NCI-H345 treated with DMSO at 0.1 percent for 48 hours (cell line): ENCODE measurements at regions not wholly inside any gene's neighbourhood (a gene's known extent, or its start where the extent isn't known, plus 50 kb on each side); places are given as distances from the start of the nearest gene placed in this dataset.
"Not testable (repeated sequence)": the region's sequence is repeated elsewhere in the genome, so short reads cannot be mapped to it uniquely, and the experiment has no call there.

Experiments
- DNase-seq: peaks from one replicate; lab custom pipeline; 2025; ENCODE audit not compliant: unreplicated experiment; lab: John Stamatoyannopoulos, UW

DNA sequence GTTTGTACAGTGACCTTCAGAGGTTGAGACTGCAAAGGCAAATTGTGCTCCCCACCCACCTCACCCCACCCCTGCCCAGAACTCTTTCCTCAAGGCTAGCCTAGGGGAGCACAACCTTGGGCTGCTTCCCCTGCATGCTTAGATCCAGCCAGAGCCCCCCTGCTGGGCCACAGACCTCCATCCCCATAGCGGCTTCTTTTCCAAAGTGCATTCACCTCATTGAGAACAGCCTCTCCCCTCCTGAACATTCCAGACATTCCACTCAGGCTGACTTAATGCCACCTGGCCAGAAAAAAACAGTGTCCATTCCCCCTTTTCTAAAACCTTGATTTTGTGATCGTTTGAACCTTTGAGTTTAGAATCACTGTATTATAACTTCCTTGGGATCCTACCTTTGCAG is 124.4 kb upstream of the TOPAZ1 start:
- DNase-seq, result no peak

GRCh38 chr3:44117736-44118135 is 124.0 kb upstream of the TOPAZ1 start:
- no peak for DNase-seq

DNA sequence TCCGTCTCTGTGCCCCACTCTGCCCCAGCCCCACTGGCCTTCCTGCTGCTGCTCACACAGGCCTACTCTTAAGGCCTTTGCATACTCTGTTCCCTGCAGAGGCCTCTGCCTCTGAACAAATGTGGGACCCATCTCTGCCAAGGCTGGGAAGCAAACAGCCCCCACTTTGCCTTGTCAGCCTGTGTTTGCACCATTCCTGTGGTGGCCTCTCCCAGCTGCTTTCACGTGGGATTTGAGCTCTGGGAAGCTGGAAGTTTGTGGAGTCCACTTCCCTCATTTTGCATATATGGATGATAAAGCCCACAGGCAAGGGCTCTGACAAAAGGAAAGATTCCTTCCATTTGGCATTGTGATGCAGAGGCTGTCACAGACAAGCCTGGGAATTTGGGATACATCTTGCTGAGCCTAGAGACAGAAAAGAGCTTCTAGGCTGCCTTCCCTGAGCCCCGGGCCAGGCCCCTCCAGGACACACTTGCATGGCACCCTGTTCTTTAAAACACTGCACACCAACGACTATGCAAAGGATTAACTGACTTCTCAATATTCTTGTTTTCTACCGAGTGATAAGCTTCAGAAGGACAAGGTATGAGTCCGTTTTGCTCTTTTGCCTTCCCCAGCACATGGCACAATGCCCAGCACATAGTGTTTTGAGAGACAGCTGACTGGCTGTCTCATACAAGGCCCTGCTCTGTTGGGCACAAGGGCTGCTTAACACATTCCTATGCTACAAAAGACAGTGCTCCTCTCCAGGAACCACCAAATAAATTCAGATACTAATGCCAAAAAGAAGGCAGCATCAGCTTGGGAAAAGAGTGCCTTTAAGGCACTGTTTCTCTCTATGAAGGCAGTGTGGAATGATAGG is 120.7 kb upstream of the TOPAZ1 start:
- DNase-seq, result no peak

- DNase-seq, result no peak
Observed at GRCh38 chr3:44125246-44125645, 116.4 kb upstream of the TOPAZ1 start.

- DNase-seq, result no peak
Observed at GRCh38 chr3:44125882-44126281, 115.8 kb upstream of the TOPAZ1 start.

GRCh38 chr3:44128057-44128775 is 113.5 kb upstream of the TOPAZ1 start:
- DNase-seq, result no peak

DNA sequence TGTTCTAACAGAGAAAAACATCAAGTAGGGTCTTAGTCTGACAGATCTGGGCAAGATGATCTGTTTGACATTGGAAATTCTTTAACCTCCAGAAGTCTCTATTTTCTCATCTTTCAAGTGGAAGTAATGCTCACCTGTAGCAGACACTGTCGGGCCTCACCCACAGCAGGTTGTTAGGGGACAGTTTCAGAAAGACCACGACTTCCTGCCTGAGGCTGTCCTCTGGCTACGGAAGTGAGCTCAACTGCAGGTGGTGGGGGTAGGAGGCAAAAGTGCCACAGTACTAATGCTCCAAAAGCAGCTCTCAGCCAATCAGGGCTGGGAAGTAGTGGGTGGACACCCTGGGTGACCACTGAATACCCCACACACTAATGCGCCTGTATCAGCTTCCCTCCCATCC is 111.4 kb upstream of the TOPAZ1 start:
- DNase-seq, result no peak

GRCh38 chr3:44132061-44132460 is 109.6 kb upstream of the TOPAZ1 start:
- no peak for DNase-seq

DNA sequence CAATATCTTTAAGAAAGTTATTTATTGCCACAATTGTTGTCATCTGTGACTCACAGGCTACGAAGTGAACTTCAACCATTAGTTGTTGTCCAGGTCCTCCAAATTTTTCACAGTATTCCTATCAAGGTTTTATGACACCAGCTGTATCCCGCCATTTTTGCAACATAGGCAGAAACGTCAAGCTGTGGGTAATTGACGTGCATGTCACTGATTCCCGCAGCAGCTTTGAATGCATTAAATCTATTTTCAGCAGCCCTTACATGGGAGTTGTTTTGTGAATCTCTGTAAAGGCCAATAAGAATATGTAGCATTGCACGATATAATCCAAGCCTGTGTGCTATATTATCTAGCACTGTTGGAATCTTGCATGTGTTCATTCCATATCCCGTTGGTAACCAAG is 109.1 kb upstream of the TOPAZ1 start:
- no peak for DNase-seq

DNA sequence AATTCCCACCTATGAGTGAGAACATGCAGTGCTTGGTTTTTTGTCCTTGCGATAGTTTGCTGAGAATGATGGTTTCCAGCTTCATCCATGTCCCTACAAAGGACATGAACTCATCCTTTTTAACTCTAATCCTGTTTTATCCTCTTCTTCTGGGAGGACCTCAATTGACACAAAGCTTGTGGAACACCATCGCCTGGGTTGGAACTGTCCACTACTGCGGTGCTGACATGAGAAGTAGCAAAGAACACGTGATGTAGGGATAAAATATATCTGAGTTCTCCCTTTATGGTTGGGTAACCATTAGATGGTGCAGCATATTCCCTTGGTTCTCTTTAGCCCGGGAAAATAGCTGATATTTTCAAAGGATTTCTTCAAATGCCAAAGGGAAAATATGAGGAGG is 105.3 kb upstream of the TOPAZ1 start:
- no peak for DNase-seq

- no peak for DNase-seq
Observed at GRCh38 chr3:44146073-44146472, 95.6 kb upstream of the TOPAZ1 start.

DNA sequence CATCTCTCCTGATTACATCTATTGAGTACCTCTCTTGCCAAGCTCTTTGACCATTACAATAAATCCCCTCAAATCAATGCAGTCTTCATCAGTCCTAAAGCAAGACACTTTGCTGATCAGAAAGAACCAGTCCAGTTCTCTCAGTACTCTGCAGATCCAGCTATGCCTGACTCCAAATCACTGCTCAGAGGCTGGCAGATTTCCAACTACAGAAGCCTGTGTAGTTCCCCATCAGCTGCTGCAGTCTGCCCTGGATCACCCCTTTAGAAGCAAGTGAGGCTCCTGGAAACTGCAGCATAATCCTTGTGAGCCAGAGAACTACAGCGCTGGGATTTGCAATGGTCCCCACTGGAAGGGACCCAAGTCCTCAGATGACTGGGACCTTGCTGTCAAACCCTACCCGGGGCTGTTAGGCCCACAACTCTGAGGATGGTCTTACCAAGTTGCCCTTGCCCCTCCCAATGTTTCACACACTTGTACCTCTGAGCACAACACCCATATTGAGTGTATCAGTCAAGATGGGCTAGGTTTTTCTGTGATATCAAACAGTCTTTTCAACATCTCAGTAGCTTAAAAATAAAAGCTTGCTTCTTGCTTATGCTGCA is 81.9 kb upstream of the TOPAZ1 start:
- no peak for DNase-seq

DNA sequence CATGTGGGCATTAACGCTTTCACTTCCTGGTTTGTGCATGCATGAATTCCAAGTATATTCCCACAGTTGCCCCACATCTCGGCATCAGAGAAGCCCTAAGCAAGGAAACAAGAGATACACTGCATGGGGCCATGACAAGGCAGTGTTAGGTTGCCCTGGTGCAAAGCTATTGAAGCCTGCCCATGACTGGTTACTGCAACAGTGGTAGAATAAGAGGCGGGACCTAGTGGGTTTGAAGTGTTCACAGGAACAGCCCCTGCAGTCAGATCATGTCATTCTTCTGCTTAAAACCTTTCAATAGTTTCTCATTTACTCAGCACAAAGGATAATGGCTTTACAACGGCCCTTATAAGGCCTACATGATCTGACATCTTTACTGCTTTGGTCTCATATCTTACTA is 80.9 kb upstream of the TOPAZ1 start:
- no peak for DNase-seq

- DNase-seq, result no peak
Observed at GRCh38 chr3:44171891-44172290, 69.8 kb upstream of the TOPAZ1 start.

- DNase-seq, result not testable (repeated sequence)
Observed at GRCh38 chr3:44172701-44173100, 69.0 kb upstream of the TOPAZ1 start.

- DNase-seq, result no peak
Observed at GRCh38 chr3:44173263-44173662, 68.4 kb upstream of the TOPAZ1 start.

DNA sequence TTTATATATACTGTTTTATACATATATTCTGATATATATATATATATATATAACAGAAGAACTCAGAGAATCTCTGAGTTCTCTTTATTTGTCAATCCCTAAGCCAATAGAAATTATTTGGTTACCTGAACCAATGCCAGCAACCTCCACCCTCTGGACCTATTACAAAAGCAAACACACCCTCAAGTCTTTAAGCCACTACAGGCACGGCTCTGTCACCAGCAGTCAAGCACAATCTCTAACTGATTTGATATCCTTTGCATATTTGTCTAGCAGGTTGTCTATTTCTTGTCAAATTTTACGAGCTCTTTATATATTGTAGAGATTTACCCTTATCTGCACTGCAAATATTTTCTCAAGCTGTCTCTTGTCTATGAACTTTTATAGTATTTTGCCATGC is 66.6 kb upstream of the TOPAZ1 start:
- DNase-seq, result no peak

- DNase-seq, result no peak
Observed at GRCh38 chr3:44179246-44179645, 62.4 kb upstream of the TOPAZ1 start.

DNA sequence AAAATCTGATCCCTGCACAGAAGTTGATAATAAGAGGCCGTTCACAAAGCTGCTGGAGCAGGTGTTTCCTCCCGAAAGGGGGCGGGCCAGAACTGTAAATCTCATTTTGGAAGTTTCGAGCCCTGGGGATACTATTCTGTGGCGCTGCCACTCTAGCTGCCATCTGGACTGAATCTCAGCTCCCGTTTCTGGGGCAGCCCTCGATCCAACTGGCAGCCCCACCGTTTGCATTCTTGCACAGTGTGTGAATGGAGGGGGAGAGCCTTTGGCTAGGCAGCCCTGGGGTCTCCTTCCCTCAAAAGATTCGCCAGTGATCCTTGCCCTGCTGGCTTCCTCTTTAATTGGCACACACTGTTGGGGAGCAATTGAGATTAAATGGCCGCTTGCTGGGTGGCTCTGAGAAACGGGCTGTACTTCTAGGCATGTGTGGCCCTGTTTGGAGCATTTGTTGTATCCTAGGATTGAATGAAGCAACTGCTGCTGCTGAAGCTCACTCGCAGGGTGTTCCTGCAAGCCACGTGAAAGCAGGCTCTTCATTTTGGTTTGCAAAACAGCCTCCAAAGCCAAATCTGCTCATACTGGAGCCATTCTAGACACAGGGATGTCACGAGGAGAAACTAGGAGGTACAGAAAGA is 57.2 kb upstream of the TOPAZ1 start:
- DNase-seq, result no peak

GRCh38 chr3:44185396-44185915 is 56.2 kb upstream of the TOPAZ1 start:
- no peak for DNase-seq

DNA sequence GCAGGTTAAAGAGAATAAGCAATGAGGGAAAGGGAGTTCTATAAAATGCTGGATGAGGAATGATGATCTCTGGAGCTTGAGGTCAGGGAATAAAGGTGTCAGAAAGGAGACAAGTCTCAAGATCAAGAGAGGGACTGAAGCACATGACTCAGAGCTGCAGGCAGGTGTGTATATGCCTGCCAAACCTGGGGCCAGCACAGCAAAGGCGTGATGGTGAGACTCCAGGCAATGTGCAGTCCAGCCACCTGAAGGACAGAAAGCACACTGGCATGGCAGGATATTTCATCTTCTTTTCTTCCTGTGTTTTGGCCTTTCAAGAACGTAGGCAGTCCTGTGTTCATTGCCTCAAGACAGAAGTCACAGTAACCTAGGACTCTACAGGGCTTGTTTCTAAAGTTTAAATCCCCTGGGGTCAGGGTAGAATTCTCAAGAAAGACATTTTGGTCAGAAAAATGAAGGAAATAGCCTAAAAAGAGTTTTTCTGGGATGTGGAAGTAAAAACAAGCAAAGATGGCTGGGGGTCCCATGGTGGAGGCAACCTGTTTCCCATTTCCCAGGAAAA is 55.5 kb upstream of the TOPAZ1 start:
- no peak for DNase-seq
